ENCODE measurements at regions not wholly inside any gene's neighbourhood (a gene's known extent, or its start where the extent isn't known, plus 50 kb on each side); places are given as distances from the start of the nearest gene placed in this dataset.

DNA sequence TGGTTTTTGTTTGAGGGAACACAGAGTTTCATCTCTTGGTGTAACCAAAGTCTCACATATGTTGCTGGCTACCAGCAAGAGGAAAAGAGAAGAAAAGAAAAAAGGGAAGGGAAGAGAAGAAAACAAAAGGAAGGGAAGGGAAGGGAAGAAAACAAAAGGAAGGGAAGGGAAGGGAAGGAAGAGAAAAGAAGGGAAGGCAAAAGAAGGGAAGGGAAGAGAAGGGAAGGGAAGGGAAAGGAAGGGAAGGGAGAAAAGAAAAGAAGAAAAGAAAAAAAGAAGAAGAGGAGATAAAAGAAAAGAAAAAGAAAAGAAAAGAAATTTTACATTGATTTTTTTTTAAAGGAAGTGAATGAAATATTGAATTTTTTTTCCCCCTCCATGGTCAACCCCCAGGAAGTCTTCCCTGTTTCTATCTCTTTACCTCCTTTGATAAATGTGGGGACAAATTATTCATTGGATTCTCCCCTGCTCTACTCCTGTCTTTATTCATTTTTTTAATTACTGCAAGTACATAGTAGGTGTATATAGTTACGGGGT lies 228.0 kb downstream of the SHOX start (continued):
- TF ChIP-seq KDM1A (IDR thresholded peaks at IDR 0.05; ENCODE audit: borderline replicate concordance, low read length): no peak
- no peak for TF ChIP-seq JUN (IDR thresholded peaks at IDR 0.05; ENCODE audit: low read depth, low read length)
- TF ChIP-seq NANOG (IDR thresholded peaks at IDR 0.05; ENCODE audit: insufficient read depth, low read depth, low read length, poor library complexity, severe bottlenecking): no peak
- TF ChIP-seq, protein P1, sequence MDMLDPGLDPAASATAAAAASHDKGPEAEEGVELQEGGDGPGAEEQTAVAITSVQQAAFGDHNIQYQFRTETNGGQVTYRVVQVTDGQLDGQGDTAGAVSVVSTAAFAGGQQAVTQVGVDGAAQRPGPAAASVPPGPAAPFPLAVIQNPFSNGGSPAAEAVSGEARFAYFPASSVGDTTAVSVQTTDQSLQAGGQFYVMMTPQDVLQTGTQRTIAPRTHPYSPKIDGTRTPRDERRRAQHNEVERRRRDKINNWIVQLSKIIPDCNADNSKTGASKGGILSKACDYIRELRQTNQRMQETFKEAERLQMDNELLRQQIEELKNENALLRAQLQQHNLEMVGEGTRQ (IDR thresholded peaks at IDR 0.05; ENCODE audit: low read length): no peak
- TF ChIP-seq, protein P2, sequence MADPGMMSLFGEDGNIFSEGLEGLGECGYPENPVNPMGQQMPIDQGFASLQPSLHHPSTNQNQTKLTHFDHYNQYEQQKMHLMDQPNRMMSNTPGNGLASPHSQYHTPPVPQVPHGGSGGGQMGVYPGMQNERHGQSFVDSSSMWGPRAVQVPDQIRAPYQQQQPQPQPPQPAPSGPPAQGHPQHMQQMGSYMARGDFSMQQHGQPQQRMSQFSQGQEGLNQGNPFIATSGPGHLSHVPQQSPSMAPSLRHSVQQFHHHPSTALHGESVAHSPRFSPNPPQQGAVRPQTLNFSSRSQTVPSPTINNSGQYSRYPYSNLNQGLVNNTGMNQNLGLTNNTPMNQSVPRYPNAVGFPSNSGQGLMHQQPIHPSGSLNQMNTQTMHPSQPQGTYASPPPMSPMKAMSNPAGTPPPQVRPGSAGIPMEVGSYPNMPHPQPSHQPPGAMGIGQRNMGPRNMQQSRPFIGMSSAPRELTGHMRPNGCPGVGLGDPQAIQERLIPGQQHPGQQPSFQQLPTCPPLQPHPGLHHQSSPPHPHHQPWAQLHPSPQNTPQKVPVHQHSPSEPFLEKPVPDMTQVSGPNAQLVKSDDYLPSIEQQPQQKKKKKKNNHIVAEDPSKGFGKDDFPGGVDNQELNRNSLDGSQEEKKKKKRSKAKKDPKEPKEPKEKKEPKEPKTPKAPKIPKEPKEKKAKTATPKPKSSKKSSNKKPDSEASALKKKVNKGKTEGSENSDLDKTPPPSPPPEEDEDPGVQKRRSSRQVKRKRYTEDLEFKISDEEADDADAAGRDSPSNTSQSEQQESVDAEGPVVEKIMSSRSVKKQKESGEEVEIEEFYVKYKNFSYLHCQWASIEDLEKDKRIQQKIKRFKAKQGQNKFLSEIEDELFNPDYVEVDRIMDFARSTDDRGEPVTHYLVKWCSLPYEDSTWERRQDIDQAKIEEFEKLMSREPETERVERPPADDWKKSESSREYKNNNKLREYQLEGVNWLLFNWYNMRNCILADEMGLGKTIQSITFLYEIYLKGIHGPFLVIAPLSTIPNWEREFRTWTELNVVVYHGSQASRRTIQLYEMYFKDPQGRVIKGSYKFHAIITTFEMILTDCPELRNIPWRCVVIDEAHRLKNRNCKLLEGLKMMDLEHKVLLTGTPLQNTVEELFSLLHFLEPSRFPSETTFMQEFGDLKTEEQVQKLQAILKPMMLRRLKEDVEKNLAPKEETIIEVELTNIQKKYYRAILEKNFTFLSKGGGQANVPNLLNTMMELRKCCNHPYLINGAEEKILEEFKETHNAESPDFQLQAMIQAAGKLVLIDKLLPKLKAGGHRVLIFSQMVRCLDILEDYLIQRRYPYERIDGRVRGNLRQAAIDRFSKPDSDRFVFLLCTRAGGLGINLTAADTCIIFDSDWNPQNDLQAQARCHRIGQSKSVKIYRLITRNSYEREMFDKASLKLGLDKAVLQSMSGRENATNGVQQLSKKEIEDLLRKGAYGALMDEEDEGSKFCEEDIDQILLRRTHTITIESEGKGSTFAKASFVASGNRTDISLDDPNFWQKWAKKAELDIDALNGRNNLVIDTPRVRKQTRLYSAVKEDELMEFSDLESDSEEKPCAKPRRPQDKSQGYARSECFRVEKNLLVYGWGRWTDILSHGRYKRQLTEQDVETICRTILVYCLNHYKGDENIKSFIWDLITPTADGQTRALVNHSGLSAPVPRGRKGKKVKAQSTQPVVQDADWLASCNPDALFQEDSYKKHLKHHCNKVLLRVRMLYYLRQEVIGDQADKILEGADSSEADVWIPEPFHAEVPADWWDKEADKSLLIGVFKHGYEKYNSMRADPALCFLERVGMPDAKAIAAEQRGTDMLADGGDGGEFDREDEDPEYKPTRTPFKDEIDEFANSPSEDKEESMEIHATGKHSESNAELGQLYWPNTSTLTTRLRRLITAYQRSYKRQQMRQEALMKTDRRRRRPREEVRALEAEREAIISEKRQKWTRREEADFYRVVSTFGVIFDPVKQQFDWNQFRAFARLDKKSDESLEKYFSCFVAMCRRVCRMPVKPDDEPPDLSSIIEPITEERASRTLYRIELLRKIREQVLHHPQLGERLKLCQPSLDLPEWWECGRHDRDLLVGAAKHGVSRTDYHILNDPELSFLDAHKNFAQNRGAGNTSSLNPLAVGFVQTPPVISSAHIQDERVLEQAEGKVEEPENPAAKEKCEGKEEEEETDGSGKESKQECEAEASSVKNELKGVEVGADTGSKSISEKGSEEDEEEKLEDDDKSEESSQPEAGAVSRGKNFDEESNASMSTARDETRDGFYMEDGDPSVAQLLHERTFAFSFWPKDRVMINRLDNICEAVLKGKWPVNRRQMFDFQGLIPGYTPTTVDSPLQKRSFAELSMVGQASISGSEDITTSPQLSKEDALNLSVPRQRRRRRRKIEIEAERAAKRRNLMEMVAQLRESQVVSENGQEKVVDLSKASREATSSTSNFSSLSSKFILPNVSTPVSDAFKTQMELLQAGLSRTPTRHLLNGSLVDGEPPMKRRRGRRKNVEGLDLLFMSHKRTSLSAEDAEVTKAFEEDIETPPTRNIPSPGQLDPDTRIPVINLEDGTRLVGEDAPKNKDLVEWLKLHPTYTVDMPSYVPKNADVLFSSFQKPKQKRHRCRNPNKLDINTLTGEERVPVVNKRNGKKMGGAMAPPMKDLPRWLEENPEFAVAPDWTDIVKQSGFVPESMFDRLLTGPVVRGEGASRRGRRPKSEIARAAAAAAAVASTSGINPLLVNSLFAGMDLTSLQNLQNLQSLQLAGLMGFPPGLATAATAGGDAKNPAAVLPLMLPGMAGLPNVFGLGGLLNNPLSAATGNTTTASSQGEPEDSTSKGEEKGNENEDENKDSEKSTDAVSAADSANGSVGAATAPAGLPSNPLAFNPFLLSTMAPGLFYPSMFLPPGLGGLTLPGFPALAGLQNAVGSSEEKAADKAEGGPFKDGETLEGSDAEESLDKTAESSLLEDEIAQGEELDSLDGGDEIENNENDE (IDR thresholded peaks at IDR 0.05; ENCODE audit: insufficient replicate concordance, low read length): no peak
- no peak for TF ChIP-seq SUZ12 (IDR thresholded peaks at IDR 0.05; ENCODE audit: low read length)
- TF ChIP-seq TBP (IDR thresholded peaks at IDR 0.05; ENCODE audit: low read depth, low read length): no peak
- TF ChIP-seq TAF1 (IDR thresholded peaks at IDR 0.05; ENCODE audit: low read depth, low read length): no peak
- no peak for TF ChIP-seq YY1 (IDR thresholded peaks at IDR 0.05; ENCODE audit: low read depth, low read length)
- TF ChIP-seq BCL11A (IDR thresholded peaks at IDR 0.05; ENCODE audit: low read depth in 2 of 2, low read length in 2 of 2): no peak

Measured in H1 (cell line).